ENCODE measurements at regions not wholly inside any gene's neighbourhood (a gene's known extent, or its start where the extent isn't known, plus 50 kb on each side); places are given as distances from the start of the nearest gene placed in this dataset.

DNA sequence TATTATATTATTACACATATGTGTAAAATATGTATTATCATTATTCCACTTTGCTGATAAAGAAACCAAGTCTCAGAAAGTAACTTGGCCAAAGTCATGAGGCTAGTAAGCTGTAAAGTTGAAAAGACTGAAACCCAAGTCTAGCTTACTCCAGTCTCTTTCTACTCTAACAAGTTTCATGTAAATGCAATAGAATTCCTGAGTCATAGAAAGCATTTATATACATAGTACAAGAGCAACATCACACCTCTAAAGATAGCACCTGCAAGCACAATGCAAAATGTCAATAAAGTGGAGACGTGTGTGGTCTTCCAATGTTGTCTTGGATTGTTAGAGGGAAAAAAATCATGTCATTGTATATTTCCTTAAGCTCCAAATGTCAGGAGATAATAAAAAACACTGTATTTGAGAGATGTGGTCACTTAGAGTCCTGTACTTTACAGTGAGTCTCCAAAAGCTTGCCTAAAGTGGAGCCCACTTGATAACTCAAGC is 430.3 kb upstream of the NRP1 start:
- peak; percentile 4 for DNase-seq (ENCODE audit: low read depth)
- no peak for TF ChIP-seq CTCF (IDR thresholded peaks at IDR 0.05; ENCODE audit: insufficient read depth, low read depth, low read length, missing control alignments)
- no peak overlapping the region for H3K4me3 ChIP-seq (ENCODE audit: low read length)

GRCh38 chr10:33760056-33760943 is 425.8 kb upstream of the NRP1 start:
- no peak for DNase-seq (ENCODE audit: low read depth)
- H3K4me3 ChIP-seq (ENCODE audit: low read length), result no peak overlapping the region
- no peak for TF ChIP-seq CTCF (IDR thresholded peaks at IDR 0.05; ENCODE audit: insufficient read depth, low read depth, low read length, missing control alignments)

- no peak for DNase-seq (ENCODE audit: low read depth)
- H3K4me3 ChIP-seq (ENCODE audit: low read length), result no peak overlapping the region
- no peak for TF ChIP-seq CTCF (IDR thresholded peaks at IDR 0.05; ENCODE audit: insufficient read depth, low read depth, low read length, missing control alignments)
Observed at GRCh38 chr10:33759191-33759590, 424.7 kb upstream of the NRP1 start.

DNA sequence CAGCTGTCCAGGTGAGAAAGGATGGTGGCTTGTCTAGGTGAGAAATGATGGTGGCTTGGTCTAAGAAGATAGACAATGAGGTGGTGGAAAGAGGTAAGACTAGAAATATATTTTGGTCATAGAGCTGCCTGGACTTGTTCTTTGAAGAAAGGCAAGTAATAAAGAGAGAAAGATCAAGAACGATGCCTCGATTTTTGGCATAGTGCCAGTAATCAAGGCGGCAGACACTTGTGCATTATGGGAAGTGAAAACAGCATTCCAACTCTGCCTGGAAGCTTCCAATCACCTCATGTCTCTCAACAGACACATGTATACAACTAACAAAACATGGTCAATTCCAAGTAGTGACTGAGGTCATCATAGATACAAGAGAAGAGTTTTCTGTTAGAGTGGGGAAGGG is 423.8 kb upstream of the NRP1 start:
- no peak overlapping the region for H3K4me3 ChIP-seq (ENCODE audit: low read length)
- no peak for TF ChIP-seq CTCF (IDR thresholded peaks at IDR 0.05; ENCODE audit: insufficient read depth, low read depth, low read length, missing control alignments)
- no peak for DNase-seq (ENCODE audit: low read depth)

- no peak for TF ChIP-seq CTCF (IDR thresholded peaks at IDR 0.05; ENCODE audit: insufficient read depth, low read depth, low read length, missing control alignments)
- H3K4me3 ChIP-seq (ENCODE audit: low read length), result no peak overlapping the region
- DNase-seq (ENCODE audit: low read depth), result no peak
Observed at GRCh38 chr10:33754052-33754451, 419.6 kb upstream of the NRP1 start.

DNA sequence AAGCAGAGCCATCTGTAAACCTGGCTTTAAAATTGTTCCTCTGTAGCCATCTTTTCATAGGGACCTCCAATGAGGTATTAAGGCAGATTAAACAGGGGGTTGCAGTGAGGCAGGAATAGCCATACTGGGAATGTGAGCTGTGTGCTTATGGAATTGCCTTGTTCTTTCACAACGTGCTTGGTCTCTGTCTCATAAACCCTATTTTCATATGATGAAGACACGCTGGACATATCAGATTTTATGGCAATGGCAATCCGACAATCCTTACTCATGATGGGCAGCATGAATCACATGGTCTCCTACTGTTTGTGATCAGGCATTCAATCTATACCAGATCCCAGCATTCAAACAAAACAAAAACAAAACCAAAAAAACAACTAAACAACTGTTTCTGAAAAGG is 418.9 kb upstream of the NRP1 start:
- no peak for TF ChIP-seq CTCF (IDR thresholded peaks at IDR 0.05; ENCODE audit: insufficient read depth, low read depth, low read length, missing control alignments)
- no peak overlapping the region for H3K4me3 ChIP-seq (ENCODE audit: low read length)
- DNase-seq (ENCODE audit: low read depth), result no peak

DNA sequence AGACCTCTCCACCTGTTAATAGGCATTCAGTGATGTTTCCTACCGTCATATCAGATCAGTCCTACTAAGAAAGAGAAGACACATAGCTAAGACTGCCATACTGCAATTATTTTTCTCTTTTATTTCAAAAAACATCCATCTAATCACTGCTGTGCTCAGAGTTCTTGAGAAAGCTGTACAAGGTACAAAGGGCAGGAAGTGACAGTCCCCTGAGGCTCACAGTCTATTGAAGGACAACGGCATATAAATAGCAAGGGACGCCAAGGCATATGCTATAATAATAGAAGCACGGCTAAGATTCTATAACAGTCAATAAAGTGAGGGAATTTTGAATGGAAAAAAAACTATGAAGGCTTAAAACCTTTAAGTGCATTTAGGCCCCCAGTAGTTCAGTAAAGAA is 415.3 kb upstream of the NRP1 start:
- no peak overlapping the region for H3K4me3 ChIP-seq (ENCODE audit: low read length)
- no peak for DNase-seq (ENCODE audit: low read depth)
- no peak for TF ChIP-seq CTCF (IDR thresholded peaks at IDR 0.05; ENCODE audit: insufficient read depth, low read depth, low read length, missing control alignments)

All from epithelial cell of esophagus (primary cell).